ENCODE measurements at regions not wholly inside any gene's neighbourhood (a gene's known extent, or its start where the extent isn't known, plus 50 kb on each side); places are given as distances from the start of the nearest gene placed in this dataset.
A peak's percentile ranks its signal among the peaks of the same experiment; 100 is the strongest.

GRCh38 chr5:176151281-176151680 lies 86.9 kb upstream of the SIMC1 start:
- no peak for DNase-seq

GRCh38 chr5:176152191-176152929 lies 85.9 kb upstream of the SIMC1 start:
- no peak for DNase-seq

- no peak for DNase-seq
These were observed 85.3 kb upstream of the SIMC1 start for GRCh38 chr5:176152930-176153311.

- no peak for DNase-seq
These were observed 84.5 kb upstream of the SIMC1 start for GRCh38 chr5:176153741-176154140.

- DNase-seq: no peak
These were observed 83.4 kb upstream of the SIMC1 start for GRCh38 chr5:176154821-176155220.

GRCh38 chr5:176155922-176156359 lies 82.3 kb upstream of the SIMC1 start:
- no peak for DNase-seq

GRCh38 chr5:176157656-176158055 lies 80.6 kb upstream of the SIMC1 start:
- no peak for DNase-seq

- DNase-seq: no peak
These were observed 76.8 kb upstream of the SIMC1 start for GRCh38 chr5:176161431-176161830.

GRCh38 chr5:176162198-176162597 lies 76.0 kb upstream of the SIMC1 start:
- no peak for DNase-seq

GRCh38 chr5:176162888-176163287 lies 75.3 kb upstream of the SIMC1 start:
- DNase-seq: no peak

GRCh38 chr5:176166427-176166826 lies 71.8 kb upstream of the SIMC1 start:
- no peak for DNase-seq

- no peak for DNase-seq
These were observed 70.4 kb upstream of the SIMC1 start for GRCh38 chr5:176167800-176168199.

GRCh38 chr5:176169393-176170063 lies 68.7 kb upstream of the SIMC1 start:
- no peak for DNase-seq

- DNase-seq: no peak
These were observed 68.1 kb upstream of the SIMC1 start for GRCh38 chr5:176170084-176170483.

GRCh38 chr5:176171171-176171760 lies 67.0 kb upstream of the SIMC1 start:
- DNase-seq: no peak

- DNase-seq: no peak
These were observed 66.0 kb upstream of the SIMC1 start for GRCh38 chr5:176172246-176172645.

GRCh38 chr5:176173647-176174046 lies 64.6 kb upstream of the SIMC1 start:
- no peak for DNase-seq

GRCh38 chr5:176174345-176175025 lies 63.7 kb upstream of the SIMC1 start:
- DNase-seq: no peak

GRCh38 chr5:176175101-176175852 lies 62.9 kb upstream of the SIMC1 start:
- DNase-seq: no peak

- peak; percentile 10 for DNase-seq
These were observed 62.0 kb upstream of the SIMC1 start for GRCh38 chr5:176176231-176176630.

GRCh38 chr5:176178789-176179188 lies 59.4 kb upstream of the SIMC1 start:
- peak; percentile 31 for DNase-seq

GRCh38 chr5:176180339-176180738 lies 57.9 kb upstream of the SIMC1 start:
- no peak for DNase-seq

- DNase-seq: no peak
These were observed 57.4 kb upstream of the SIMC1 start for GRCh38 chr5:176180781-176181180.
